D721Med (cell line): ENCODE measurements at regions not wholly inside any gene's neighbourhood (a gene's known extent, or its start where the extent isn't known, plus 50 kb on each side); places are given as distances from the start of the nearest gene placed in this dataset.

Source experiments
- DNase-seq: peaks from one replicate; pipeline ENCODE4 v3.0.0; 2011; ENCODE audit warnings: low spot score; ENCODE audit not compliant: insufficient read length
- FAIRE-seq: peaks from 2 replicates; lab custom pipeline; 2011; peaks lifted over from hg19 to GRCh38; lab: Jason Lieb, UNC
- TF ChIP-seq, protein P1 (sequence below): IDR thresholded peaks from 2 replicates; pipeline ENCODE4 v1.5.1; 2012; ENCODE audit warnings: mild to moderate bottlenecking, control low read depth; ENCODE audit not compliant: insufficient read depth; ENCODE audit errors: missing control alignments

DNA sequence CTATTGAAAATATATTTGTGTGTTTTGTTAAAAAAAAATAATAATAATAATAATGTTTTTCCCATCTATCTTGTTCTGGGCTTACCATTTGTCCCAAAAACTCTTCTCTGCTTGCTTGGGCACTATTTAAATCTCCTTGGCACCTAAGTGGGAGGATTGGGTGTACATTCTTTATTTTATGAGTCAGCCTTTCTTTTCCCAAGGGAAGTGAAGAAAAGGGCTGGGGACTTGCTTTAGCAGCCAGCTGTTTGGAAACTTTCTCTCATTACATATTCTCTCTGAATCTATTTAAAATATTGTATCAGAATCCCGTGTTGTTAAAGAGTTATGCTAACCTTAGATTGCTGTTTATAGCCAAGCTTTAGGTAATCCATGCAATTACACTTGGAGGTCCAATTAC lies 2332.4 kb downstream of the ARAP2 start:
- no peak for FAIRE-seq

DNA sequence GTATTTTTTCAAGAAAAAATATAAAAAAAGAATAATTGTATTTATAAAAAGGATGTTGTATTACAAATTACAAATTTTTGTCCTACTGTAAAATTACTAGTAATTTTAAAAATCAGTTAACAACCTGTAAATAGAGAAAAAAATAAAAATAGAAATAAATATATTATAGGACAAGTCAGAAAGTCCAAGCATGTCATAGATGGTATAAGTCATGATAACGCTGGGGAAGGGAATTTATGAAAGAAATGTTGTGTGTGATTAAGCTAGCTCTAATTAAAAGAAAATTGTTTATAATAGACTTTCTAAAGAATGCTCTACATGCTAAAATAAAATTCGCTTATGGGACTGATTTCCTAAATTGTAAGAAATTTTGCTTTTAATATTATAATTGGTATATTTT lies 2329.9 kb downstream of the ARAP2 start:
- TF ChIP-seq, protein P1, sequence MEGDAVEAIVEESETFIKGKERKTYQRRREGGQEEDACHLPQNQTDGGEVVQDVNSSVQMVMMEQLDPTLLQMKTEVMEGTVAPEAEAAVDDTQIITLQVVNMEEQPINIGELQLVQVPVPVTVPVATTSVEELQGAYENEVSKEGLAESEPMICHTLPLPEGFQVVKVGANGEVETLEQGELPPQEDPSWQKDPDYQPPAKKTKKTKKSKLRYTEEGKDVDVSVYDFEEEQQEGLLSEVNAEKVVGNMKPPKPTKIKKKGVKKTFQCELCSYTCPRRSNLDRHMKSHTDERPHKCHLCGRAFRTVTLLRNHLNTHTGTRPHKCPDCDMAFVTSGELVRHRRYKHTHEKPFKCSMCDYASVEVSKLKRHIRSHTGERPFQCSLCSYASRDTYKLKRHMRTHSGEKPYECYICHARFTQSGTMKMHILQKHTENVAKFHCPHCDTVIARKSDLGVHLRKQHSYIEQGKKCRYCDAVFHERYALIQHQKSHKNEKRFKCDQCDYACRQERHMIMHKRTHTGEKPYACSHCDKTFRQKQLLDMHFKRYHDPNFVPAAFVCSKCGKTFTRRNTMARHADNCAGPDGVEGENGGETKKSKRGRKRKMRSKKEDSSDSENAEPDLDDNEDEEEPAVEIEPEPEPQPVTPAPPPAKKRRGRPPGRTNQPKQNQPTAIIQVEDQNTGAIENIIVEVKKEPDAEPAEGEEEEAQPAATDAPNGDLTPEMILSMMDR, result no peak
- no peak for FAIRE-seq
- DNase-seq, result no peak

More for the DNA sequence above, 2332.4 kb downstream of the ARAP2 start:
- TF ChIP-seq, protein P1, result no peak
- no peak for DNase-seq

DNA sequence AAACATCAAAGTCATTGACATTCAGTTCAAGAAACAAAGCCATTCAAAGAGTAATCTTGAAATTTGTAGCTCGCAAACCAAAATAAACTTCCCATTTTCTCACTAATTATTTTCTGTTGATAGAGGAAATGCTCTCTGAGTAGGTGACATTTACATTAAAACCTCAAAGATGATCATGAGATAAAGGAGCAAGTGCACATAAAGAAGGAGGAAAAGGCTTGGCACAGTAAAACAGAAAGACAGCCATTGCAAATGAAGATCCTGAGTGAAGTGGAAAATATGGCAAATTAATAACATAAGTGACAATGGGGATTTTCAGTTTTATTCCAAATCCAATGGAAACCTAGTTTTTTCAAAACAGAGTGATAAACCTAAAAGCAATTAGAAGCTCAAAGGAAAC lies 2320.8 kb downstream of the ARAP2 start:
- no peak for DNase-seq
- TF ChIP-seq, protein P1, result no peak
- FAIRE-seq, result no peak

DNA sequence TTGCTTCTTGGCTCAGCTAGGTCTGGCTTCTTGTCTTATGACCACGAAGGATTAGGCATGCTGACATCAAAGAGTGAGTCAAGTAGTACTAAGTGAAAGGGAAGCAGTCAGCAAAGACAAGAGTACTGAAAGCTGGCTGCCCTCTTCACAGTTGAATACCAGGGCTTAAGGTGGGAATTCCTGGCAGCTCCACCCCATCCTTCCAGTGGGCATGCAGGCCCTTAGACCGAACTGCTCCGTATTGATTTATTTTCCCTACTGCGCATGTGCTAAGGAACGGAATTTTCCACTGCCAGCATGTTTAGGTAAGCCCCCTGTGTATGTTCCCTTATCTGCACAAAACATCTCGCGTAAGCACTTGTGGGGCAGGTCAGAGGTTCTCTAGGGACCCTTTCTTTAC lies 2320.1 kb downstream of the ARAP2 start:
- DNase-seq, result no peak
- TF ChIP-seq, protein P1, result no peak
- FAIRE-seq, result no peak

DNA sequence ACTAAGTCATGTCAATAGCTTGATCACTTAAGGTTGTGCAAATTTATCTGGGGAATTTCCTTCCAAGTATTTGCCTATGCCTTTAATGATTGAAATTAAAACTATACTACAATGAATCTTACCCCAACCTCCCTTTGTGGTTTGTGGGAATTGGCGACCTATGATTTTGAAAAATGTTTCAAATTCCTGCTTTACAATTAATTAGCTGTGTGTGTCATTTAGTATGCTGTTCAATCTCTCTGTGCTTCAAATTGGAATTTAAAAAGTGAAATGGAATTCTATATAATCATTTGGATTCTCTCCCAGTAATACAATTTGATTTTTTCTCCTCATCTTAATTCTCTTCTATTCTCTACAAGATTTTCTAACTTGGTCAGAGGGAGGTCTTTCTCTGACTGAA lies 2319.5 kb downstream of the ARAP2 start:
- TF ChIP-seq, protein P1, result no peak
- FAIRE-seq, result no peak
- no peak for DNase-seq

DNA sequence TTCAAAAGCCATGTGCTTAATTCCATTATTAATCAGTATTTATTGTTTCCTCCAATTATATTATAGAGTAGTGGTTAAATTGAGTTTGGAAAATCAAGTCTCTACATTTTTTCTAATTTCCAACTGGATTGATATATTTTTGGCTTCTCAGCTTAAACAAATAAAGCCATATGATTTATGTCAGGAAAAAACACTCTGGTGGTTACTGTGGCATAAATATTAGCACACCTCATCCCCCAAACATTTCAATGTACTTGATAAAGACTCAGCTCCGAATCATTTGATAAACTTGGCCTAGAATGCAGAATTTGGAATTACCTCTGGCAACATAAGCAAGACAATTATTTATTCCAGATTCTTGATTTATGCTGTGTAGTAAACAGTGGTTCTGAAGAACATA lies 2313.8 kb downstream of the ARAP2 start:
- DNase-seq, result no peak
- FAIRE-seq, result no peak
- TF ChIP-seq, protein P1, result no peak

DNA sequence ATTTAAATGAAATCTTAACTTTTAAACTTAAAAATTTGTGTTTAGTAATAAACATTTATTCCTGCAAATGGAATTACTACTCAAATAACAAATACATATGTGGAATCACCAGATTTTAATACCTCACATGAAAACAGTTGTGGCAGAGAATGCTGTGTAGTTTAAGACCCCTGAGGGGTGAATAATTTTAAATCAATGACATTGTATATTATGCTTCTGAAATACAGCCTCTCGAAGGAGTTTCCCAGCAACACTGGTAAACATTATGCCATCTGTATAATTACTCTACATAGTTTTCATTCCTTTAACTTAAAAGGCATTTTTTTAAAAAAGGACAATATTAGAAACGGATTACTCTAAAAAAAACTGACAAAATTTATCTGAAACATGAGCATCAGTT lies 2313.3 kb downstream of the ARAP2 start:
- TF ChIP-seq, protein P1, result no peak
- FAIRE-seq (no peak), DNase-seq (no peak)
